Stomach (tissue), 4 donors: ENCODE measurements at regions not wholly inside any gene's neighbourhood (a gene's known extent, or its start where the extent isn't known, plus 50 kb on each side); places are given as distances from the start of the nearest gene placed in this dataset.

Experiments
- CTCF ChIP-seq, 7 experiments: fragments of 450-650 bp in 4 of 7; fragments of 200-600 bp in 3 of 7; sonication (generic) in 3 of 7; IDR thresholded peaks; one replicate each; pipeline ENCODE4 v1.5.1; 2016 to 2019; ENCODE audit warnings: antibody characterized with exemption in 7 of 7, control low read depth in 2 of 7, mild to moderate bottlenecking in 1 of 7
- EP300 ChIP-seq: sonication (generic); formaldehyde crosslinking; IDR thresholded peaks from one replicate; pipeline ENCODE4 v1.6.1; 2017; ENCODE audit warnings: antibody characterized with exemption
- POLR2A ChIP-seq, 4 donors: fragments of 450-650 bp; IDR thresholded peaks; one replicate each; pipeline ENCODE4 v1.6.1; 2016; ENCODE audit warnings: antibody characterized with exemption in 4 of 4, control low read depth in 2 of 4, mild to moderate bottlenecking in 1 of 4, moderate library complexity in 1 of 4

DNA sequence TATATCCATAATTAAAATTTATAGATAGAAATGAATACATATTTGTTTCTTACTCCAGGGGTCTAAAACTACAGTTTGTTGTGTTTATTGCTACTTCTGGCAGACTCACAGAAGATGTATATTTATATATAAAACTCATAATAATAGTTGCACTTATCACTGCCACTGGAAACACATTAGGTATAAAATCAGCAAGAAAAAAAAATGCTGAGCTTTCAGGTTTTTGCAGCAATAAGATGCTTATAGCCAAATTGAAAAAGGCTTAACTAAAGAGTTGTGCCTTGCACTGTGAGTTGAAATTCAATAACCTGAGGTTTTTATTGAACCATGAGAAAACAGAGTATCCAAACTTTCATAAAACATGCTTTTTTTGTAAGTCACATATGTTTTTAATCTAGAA is 623.9 kb upstream of the CRIM1 start:
- no peak for TF ChIP-seq POLR2A (IDR thresholded peaks at IDR 0.05)
- no peak for TF ChIP-seq CTCF (IDR thresholded peaks at IDR 0.05)
- no peak for TF ChIP-seq EP300
